Stimulated activated CD4-positive, alpha-beta T cell treated with anti-CD3 and anti-CD28 coated beads, Interleukin-15, amount 100 ng/mL, for 1 hour (primary cell): ENCODE measurements at regions not wholly inside any gene's neighbourhood (a gene's known extent, or its start where the extent isn't known, plus 50 kb on each side); places are given as distances from the start of the nearest gene placed in this dataset.

ENCODE experiments used
- DNase-seq, 2 donors: peaks; one replicate each; pipeline ENCODE4 v3.0.0-alpha.2; 2020; ENCODE audit warnings: low read depth in 1 of 2, low spot score in 1 of 2

- DNase-seq: no peak
These were observed 716.1 kb downstream of the SLC16A7 start for GRCh38 chr12:60311940-60312339.

GRCh38 chr12:60317361-60317760, 721.5 kb downstream of the SLC16A7 start:
- no peak for DNase-seq

- DNase-seq: no peak
These were observed 728.9 kb downstream of the SLC16A7 start for GRCh38 chr12:60324746-60325145.

- no peak for DNase-seq
These were observed 737.6 kb downstream of the SLC16A7 start for GRCh38 chr12:60333461-60333860.

- no peak for DNase-seq
These were observed 739.9 kb downstream of the SLC16A7 start for GRCh38 chr12:60335745-60336144.

- DNase-seq: no peak
These were observed 742.2 kb downstream of the SLC16A7 start for GRCh38 chr12:60337839-60338549.

- DNase-seq: no peak
These were observed 749.6 kb downstream of the SLC16A7 start for GRCh38 chr12:60345442-60345841.

- DNase-seq: no peak
These were observed 753.6 kb downstream of the SLC16A7 start for GRCh38 chr12:60349232-60349978.

GRCh38 chr12:60387356-60387755, 791.5 kb downstream of the SLC16A7 start:
- DNase-seq: no peak

GRCh38 chr12:60391051-60391450, 795.2 kb downstream of the SLC16A7 start:
- DNase-seq: no peak

- DNase-seq: no peak
These were observed 796.0 kb downstream of the SLC16A7 start for GRCh38 chr12:60391791-60392190.

GRCh38 chr12:60393093-60393492, 797.3 kb downstream of the SLC16A7 start:
- no peak for DNase-seq

- no peak for DNase-seq
These were observed 798.8 kb downstream of the SLC16A7 start for GRCh38 chr12:60394665-60395064.

GRCh38 chr12:60398547-60398946, 802.7 kb downstream of the SLC16A7 start:
- no peak for DNase-seq

GRCh38 chr12:60399064-60399463, 803.2 kb downstream of the SLC16A7 start:
- no peak for DNase-seq

GRCh38 chr12:60402996-60403395, 807.2 kb downstream of the SLC16A7 start:
- DNase-seq: no peak

- DNase-seq: no peak
These were observed 819.5 kb downstream of the SLC16A7 start for GRCh38 chr12:60415351-60415750.

- no peak for DNase-seq
These were observed 824.2 kb downstream of the SLC16A7 start for GRCh38 chr12:60419986-60420385.

- no peak for DNase-seq
These were observed 825.9 kb downstream of the SLC16A7 start for GRCh38 chr12:60421741-60422140.

GRCh38 chr12:60437297-60437696, 841.5 kb downstream of the SLC16A7 start:
- DNase-seq: no peak

- DNase-seq: no peak
These were observed 845.7 kb downstream of the SLC16A7 start for GRCh38 chr12:60441577-60441976.

- no peak for DNase-seq
These were observed 855.6 kb downstream of the SLC16A7 start for GRCh38 chr12:60451457-60451856.

GRCh38 chr12:60465060-60465459, 869.2 kb downstream of the SLC16A7 start:
- no peak for DNase-seq
